ENCODE measurements at regions not wholly inside any gene's neighbourhood (a gene's known extent, or its start where the extent isn't known, plus 50 kb on each side); places are given as distances from the start of the nearest gene placed in this dataset.

- no peak overlapping the region for H3K27ac ChIP-seq
- H3K4me1 ChIP-seq: peaks cover 0 to 7% (median 0%) of the 10 kb centered on the region in 10 experiments; a peak in 5 of 20 replicates
- no peak overlapping the region for H3K9ac ChIP-seq
- no peak overlapping the region for H3K4me3 ChIP-seq
- no peaks in the 10 kb centered on the region for H3K27me3 ChIP-seq
- no peak for TF ChIP-seq Cebpa-rat (IDR thresholded peaks at IDR 0.05)
- H3K36me3 ChIP-seq: no peaks in the 10 kb centered on the region
- no peaks in the 10 kb centered on the region for H4K20me1 ChIP-seq
- peak overlapping the region in 2 of 11 experiments; percentile 11 to 15; a peak in 2 of 22 replicates for H3K4me2 ChIP-seq
- H3K9me3 ChIP-seq (replicated peaks in 1 of 11): peaks cover 31 to 85% (median 66%) of the 10 kb centered on the region in 11 experiments
These were observed 136.3 kb upstream of the ANKRD55 start for GRCh38 chr5:56369361-56369811.

- no peak overlapping the region for H3K4me3 ChIP-seq
- H4K20me1 ChIP-seq: no peaks in the 10 kb centered on the region
- H3K4me1 ChIP-seq: peaks cover 0 to 7% (median 0%) of the 10 kb centered on the region in 10 experiments; a peak in 5 of 20 replicates
- H3K9me3 ChIP-seq (replicated peaks in 1 of 11): peaks cover 42 to 90% (median 73%) of the 10 kb centered on the region in 11 experiments
- no peak overlapping the region for H3K27ac ChIP-seq
- TF ChIP-seq Cebpa-rat (IDR thresholded peaks at IDR 0.05): no peak
- no peaks in the 10 kb centered on the region; a peak in 1 of 22 replicates for H3K27me3 ChIP-seq
- no peak overlapping the region for H3K9ac ChIP-seq
- peaks cover 0 to 3% (median 0%) of the 10 kb centered on the region in 11 experiments; a peak in 1 of 22 replicates for H3K36me3 ChIP-seq
- H3K4me2 ChIP-seq: no peak overlapping the region
These were observed 134.6 kb upstream of the ANKRD55 start for GRCh38 chr5:56367748-56368147.

DNA sequence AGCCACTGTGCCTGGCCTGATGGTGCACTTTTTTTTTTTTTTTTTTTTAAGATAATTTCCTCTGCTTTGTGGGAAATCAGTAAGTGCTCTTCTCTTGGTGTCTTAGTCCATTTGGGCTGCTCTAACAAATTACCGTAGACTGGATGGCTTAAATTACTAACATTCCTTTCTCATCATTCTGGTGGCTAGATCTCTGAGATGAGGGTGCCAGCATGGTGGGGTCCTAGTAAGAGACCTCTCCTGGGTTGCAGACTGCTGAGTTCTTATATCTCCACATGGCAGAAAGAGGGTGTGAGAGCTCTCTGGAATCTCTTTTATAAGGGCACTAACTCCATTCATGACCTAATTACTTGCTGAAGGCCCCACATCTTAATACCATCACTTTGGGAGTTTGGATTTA lies 133.9 kb upstream of the ANKRD55 start:
- H3K27me3 ChIP-seq: no peaks in the 10 kb centered on the region; a peak in 1 of 22 replicates
- no peak overlapping the region for H3K27ac ChIP-seq
- H3K4me3 ChIP-seq: no peak overlapping the region
- peaks cover 0 to 8% (median under 1%) of the 10 kb centered on the region in 10 experiments; a peak in 8 of 20 replicates for H3K4me1 ChIP-seq
- peaks cover 0 to 3% (median 0%) of the 10 kb centered on the region in 11 experiments; a peak in 1 of 22 replicates for H3K36me3 ChIP-seq
- no peaks in the 10 kb centered on the region for H4K20me1 ChIP-seq
- H3K4me2 ChIP-seq: no peak overlapping the region
- H3K9me3 ChIP-seq (replicated peaks in 1 of 11): peaks cover 41 to 90% (median 73%) of the 10 kb centered on the region in 11 experiments
- no peak overlapping the region for H3K9ac ChIP-seq
- TF ChIP-seq Cebpa-rat (IDR thresholded peaks at IDR 0.05): no peak

DNA sequence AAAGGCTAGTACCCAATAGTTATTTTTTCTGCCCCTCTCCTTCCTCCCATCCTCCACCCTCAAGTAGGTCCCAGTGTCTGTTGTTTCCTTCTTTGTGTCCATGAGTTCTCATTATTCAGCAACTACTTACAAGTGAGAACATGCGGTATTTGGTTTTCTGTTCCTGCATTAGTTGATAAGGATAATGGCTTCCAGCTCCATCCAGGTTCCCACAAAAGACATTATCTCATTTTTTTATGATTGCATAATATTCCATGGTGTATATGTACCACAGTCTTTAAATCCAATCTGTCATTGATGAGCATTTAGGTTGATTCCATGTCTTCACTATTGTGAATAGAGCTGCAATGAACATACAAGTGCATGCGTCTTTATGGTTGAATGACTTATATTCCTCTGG lies 128.3 kb upstream of the ANKRD55 start:
- TF ChIP-seq Cebpa-rat (IDR thresholded peaks at IDR 0.05): no peak
- Histone ChIP-seq H4K20me1 (no peaks in the 10 kb centered on the region), H3K36me3 (peaks cover 0 to 3% (median 0%) of the 10 kb centered on the region in 11 experiments; a peak in 1 of 22 replicates), H3K4me3 (no peak overlapping the region), H3K27me3 (no peaks in the 10 kb centered on the region; a peak in 1 of 22 replicates), H3K9me3 (replicated peaks in 1 of 11) (peaks cover 22 to 62% (median 49%) of the 10 kb centered on the region in 11 experiments; a peak in 21 of 22 replicates), H3K4me1 (peaks cover 39 to 57% (median 52%) of the 10 kb centered on the region in 10 experiments), H3K4me2 (peak overlapping the region; percentile 24 to 90 (median 66); a peak in 18 of 22 replicates), H3K27ac (peak overlapping the region in 3 of 11 experiments; percentile 3 to 67 (median 18); a peak in 4 of 22 replicates), H3K9ac (no peak overlapping the region)

GRCh38 chr5:56360816-56361215 lies 127.7 kb upstream of the ANKRD55 start:
- Histone ChIP-seq H3K27me3 (no peaks in the 10 kb centered on the region; a peak in 1 of 22 replicates), H3K27ac (peak overlapping the region in 5 of 11 experiments; percentile 6 to 71 (median 67); a peak in 4 of 22 replicates), H3K4me2 (peak overlapping the region; percentile 24 to 90 (median 66); a peak in 18 of 22 replicates), H3K9ac (no peak overlapping the region), H4K20me1 (no peaks in the 10 kb centered on the region), H3K36me3 (peaks cover 0 to 3% (median 0%) of the 10 kb centered on the region in 11 experiments; a peak in 1 of 22 replicates), H3K9me3 (replicated peaks in 1 of 11) (peaks cover 22 to 56% (median 44%) of the 10 kb centered on the region in 11 experiments; a peak in 21 of 22 replicates), H3K4me3 (peak overlapping the region in 1 of 10 experiments; percentile 16; a peak in 1 of 20 replicates), H3K4me1 (peaks cover 42 to 63% (median 58%) of the 10 kb centered on the region in 10 experiments)
- no peak for TF ChIP-seq Cebpa-rat (IDR thresholded peaks at IDR 0.05)

GRCh38 chr5:56359809-56360685 lies 126.9 kb upstream of the ANKRD55 start:
- 0 out of 22 replicates have a peak overlapping the region, but pooled peaks of 1 of the 11 experiments have one; percentile 25 for H3K9ac ChIP-seq
- no peaks in the 10 kb centered on the region; a peak in 1 of 22 replicates for H3K27me3 ChIP-seq
- H3K4me1 ChIP-seq: peaks cover 42 to 71% (median 66%) of the 10 kb centered on the region in 10 experiments
- peaks cover 0 to 3% (median 0%) of the 10 kb centered on the region in 11 experiments; a peak in 1 of 22 replicates for H3K36me3 ChIP-seq
- TF ChIP-seq Cebpa-rat (IDR thresholded peaks at IDR 0.05): no peak
- H4K20me1 ChIP-seq: no peaks in the 10 kb centered on the region
- H3K4me3 ChIP-seq: peak overlapping the region in 1 of 10 experiments; percentile 16; a peak in 2 of 20 replicates
- peak overlapping the region in 6 of 11 experiments; percentile 5 to 71 (median 50); a peak in 10 of 22 replicates for H3K27ac ChIP-seq
- H3K4me2 ChIP-seq: peak overlapping the region; percentile 25 to 90 (median 66); a peak in 19 of 22 replicates
- H3K9me3 ChIP-seq (replicated peaks in 1 of 11): peaks cover 22 to 49% (median 37%) of the 10 kb centered on the region in 11 experiments; a peak in 21 of 22 replicates

DNA sequence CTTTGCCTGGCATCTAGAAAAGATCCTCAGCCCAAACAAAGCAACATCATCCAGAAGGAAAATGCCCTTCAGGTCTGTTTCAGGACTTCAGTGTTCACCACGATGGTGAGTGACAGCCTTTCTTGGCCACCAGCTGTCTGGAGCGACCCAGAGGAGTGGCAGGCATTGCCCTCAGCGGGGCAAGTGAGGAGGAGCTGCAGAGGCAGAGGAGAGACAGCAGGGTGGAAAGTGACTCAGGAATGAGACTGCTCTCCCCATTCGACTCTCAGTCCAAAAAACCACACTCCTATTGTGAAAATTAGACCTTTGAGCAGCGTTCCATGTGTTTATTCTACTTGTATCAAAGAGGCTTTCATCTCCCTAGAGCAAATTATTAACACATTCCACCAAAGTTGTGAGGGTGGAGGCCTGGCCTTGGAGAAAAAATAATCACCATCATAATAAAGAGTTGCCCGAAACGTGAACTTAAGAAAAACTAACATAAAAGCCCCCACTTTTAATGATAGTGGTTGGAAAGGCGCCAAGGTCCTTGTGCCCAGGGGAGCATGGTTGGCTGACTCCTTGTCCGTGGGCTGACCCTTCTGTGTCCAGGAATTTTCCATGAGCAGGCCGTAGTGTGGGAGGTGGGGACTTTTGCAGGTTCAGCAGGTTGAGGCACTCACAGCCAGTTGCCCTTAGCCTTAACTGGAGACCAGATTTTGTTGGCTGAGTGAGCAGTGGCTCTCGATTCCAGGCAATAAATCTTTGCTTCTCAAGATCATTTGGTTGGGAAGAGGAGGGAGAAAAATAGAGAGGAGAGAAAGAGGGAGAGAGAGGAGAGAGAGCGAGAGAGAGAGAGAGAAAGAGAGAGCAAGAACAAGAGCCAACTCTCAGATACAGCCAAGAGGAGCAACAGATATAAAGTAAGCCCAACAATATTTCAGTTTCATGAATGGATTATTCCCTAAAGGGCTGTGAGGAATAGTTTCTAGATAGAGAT lies 125.9 kb upstream of the ANKRD55 start:
- Histone ChIP-seq H3K27ac (peak overlapping the region in 7 of 11 experiments; percentile 4 to 71 (median 60); a peak in 13 of 22 replicates), H3K4me3 (no peak overlapping the region), H3K4me1 (peaks cover 42 to 81% (median 76%) of the 10 kb centered on the region in 10 experiments), H3K4me2 (peak overlapping the region; percentile 56 to 90 (median 67)), H3K9ac (peak overlapping the region in 5 of 11 experiments; percentile 14 to 44 (median 20); a peak in 6 of 22 replicates), H3K27me3 (no peaks in the 10 kb centered on the region; a peak in 1 of 22 replicates), H3K36me3 (no peaks in the 10 kb centered on the region), H3K9me3 (replicated peaks in 1 of 11) (peaks cover 20 to 39% (median 32%) of the 10 kb centered on the region in 11 experiments; a peak in 21 of 22 replicates), H4K20me1 (no peaks in the 10 kb centered on the region)
- TF ChIP-seq Cebpa-rat (IDR thresholded peaks at IDR 0.05): no peak

DNA sequence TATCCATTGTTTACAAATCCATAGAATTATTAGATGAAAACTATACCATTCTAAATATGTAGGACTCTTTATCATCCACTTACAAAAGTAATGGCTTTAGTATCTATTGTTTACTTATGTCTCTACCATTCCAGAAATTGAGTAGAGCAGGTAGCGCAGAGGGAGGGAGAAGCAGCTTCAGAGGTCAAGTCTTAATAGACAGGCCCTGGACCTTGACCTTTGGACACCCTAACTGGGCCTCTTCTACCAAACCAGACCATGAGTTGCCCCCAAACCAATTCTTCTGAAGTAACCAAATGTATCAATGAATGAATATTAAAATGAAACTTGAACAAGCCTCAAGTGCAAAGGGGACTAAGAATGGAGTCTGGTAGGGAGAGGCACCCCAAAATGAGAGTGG lies 124.9 kb upstream of the ANKRD55 start:
- H3K27ac ChIP-seq: peak overlapping the region in 6 of 11 experiments; percentile 33 to 71 (median 64); a peak in 9 of 22 replicates
- H3K4me3 ChIP-seq: no peak overlapping the region
- no peaks in the 10 kb centered on the region for H3K27me3 ChIP-seq
- peak overlapping the region; percentile 56 to 90 (median 67) for H3K4me2 ChIP-seq
- peaks cover 42 to 91% (median 83%) of the 10 kb centered on the region in 10 experiments for H3K4me1 ChIP-seq
- TF ChIP-seq Cebpa-rat (IDR thresholded peaks at IDR 0.05): no peak
- peaks cover 11 to 37% (median 28%) of the 10 kb centered on the region in 11 experiments; a peak in 21 of 22 replicates for H3K9me3 ChIP-seq (replicated peaks in 1 of 11)
- peak overlapping the region in 4 of 11 experiments; percentile 14 to 44 (median 22); a peak in 4 of 22 replicates for H3K9ac ChIP-seq
- H4K20me1 ChIP-seq: no peaks in the 10 kb centered on the region
- no peaks in the 10 kb centered on the region for H3K36me3 ChIP-seq
